Uterus (tissue), 2 donors: ENCODE measurements at regions not wholly inside any gene's neighbourhood (a gene's known extent, or its start where the extent isn't known, plus 50 kb on each side); places are given as distances from the start of the nearest gene placed in this dataset.

Source experiments
- CTCF ChIP-seq, 4 experiments: fragments of 200-600 bp in 2 of 4; fragments of 450-650 bp in 2 of 4; sonication (generic) in 2 of 4; IDR thresholded peaks; one replicate each; pipeline ENCODE4 v1.5.1; 2016 to 2019; ENCODE audit warnings: antibody characterized with exemption in 4 of 4, mild to moderate bottlenecking in 2 of 4, moderate library complexity in 1 of 4
- POLR2A ChIP-seq, 2 donors: fragments of 450-650 bp; IDR thresholded peaks; one replicate each; pipeline ENCODE4 v1.6.1; 2016; ENCODE audit warnings: antibody characterized with exemption in 2 of 2, mild to moderate bottlenecking in 1 of 2, moderate library complexity in 1 of 2

- TF ChIP-seq CTCF (IDR thresholded peaks at IDR 0.05) (no peak), POLR2A (IDR thresholded peaks at IDR 0.05) (no peak)
Measured at GRCh38 chr2:19538411-19538963, 180.1 kb upstream of the OSR1 start.
